ENCODE measurements at regions not wholly inside any gene's neighbourhood (a gene's known extent, or its start where the extent isn't known, plus 50 kb on each side); places are given as distances from the start of the nearest gene placed in this dataset.

DNA sequence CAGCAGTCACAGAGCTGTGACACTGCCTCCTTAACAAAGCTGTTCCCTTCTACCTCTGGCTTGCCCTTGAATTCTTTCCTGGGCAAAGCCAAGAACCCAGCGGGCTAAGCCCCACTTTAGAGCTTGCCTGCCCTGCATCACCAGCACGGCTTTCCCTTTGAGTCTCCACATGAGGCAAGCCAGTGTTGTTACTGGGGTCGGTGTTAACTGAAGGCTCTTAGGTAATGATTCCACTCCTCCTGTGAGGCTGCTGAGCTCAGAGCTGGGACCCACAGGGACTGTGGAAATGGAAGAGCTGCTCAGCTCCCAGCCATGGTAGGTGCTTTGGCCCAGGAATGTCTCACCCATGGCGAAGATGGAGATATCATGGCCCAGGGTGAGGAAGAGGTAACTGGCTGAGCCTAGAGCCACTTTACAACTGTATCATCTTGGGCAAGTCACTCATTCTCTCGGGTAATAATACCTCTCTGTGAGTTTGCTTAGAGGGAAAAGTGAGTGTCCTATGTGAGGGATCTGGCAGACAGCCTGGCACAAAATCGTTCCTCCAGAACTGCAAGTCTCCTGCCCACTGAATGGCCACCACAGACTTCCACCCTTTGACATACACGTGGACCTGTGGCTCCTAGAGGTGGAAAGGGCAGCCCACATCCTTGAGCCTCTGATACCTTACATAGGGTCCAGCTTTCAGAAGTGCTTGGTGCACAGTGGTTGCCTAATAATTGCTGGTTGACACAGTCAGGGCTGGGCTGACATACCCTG is 654.1 kb downstream of the PTPRU start (continued):
- no peak for TF ChIP-seq ZBTB40 (IDR thresholded peaks at IDR 0.05)
- no peak for TF ChIP-seq ZBTB40 (CRISPR knock-in tag; IDR thresholded peaks at IDR 0.05)
- TF ChIP-seq FLYWCH1 (CRISPR knock-in tag; IDR thresholded peaks at IDR 0.05) = no peak
- no peak for TF ChIP-seq SP5 (CRISPR knock-in tag; IDR thresholded peaks at IDR 0.05; ENCODE audit: borderline replicate concordance, low read depth)
- TF ChIP-seq ZNF3 (CRISPR knock-in tag; IDR thresholded peaks at IDR 0.05) = no peak
- TF ChIP-seq, protein P1, sequence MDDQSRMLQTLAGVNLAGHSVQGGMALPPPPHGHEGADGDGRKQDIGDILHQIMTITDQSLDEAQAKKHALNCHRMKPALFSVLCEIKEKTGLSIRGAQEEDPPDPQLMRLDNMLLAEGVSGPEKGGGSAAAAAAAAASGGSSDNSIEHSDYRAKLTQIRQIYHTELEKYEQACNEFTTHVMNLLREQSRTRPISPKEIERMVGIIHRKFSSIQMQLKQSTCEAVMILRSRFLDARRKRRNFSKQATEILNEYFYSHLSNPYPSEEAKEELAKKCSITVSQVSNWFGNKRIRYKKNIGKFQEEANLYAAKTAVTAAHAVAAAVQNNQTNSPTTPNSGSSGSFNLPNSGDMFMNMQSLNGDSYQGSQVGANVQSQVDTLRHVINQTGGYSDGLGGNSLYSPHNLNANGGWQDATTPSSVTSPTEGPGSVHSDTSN (CRISPR knock-in tag; IDR thresholded peaks at IDR 0.05; ENCODE audit: borderline replicate concordance) = no peak
- no peak for TF ChIP-seq SRSF4 (IDR thresholded peaks at IDR 0.05; ENCODE audit: low read depth, low read length, poor library complexity, severe bottlenecking)
